GM12801 (cell line): ENCODE measurements at regions not wholly inside any gene's neighbourhood (a gene's known extent, or its start where the extent isn't known, plus 50 kb on each side); places are given as distances from the start of the nearest gene placed in this dataset.

ENCODE experiments used
- CTCF ChIP-seq: IDR thresholded peaks from one replicate; pipeline ENCODE4 v1.5.1; 2011; ENCODE audit warnings: control low read depth; ENCODE audit not compliant: insufficient read length; ENCODE audit errors: extremely low read depth

GRCh38 chr18:51266773-51267172 is 69.3 kb upstream of the MEX3C start:
- TF ChIP-seq CTCF: no peak

- TF ChIP-seq CTCF: no peak
These were observed 76.0 kb upstream of the MEX3C start for GRCh38 chr18:51273437-51273836.

- no peak for TF ChIP-seq CTCF
These were observed 78.4 kb upstream of the MEX3C start for GRCh38 chr18:51275712-51276476.

- no peak for TF ChIP-seq CTCF
These were observed 80.7 kb upstream of the MEX3C start for GRCh38 chr18:51278045-51278649.

- no peak for TF ChIP-seq CTCF
These were observed 82.0 kb upstream of the MEX3C start for GRCh38 chr18:51279367-51279984.

GRCh38 chr18:51287818-51288508 is 90.5 kb upstream of the MEX3C start:
- TF ChIP-seq CTCF: no peak

- TF ChIP-seq CTCF: no peak
These were observed 91.1 kb upstream of the MEX3C start for GRCh38 chr18:51288582-51288981.
